Panc1 (cell line): ENCODE measurements at regions not wholly inside any gene's neighbourhood (a gene's known extent, or its start where the extent isn't known, plus 50 kb on each side); places are given as distances from the start of the nearest gene placed in this dataset.

Experiments
- ATAC-seq: fragments of 200-7000 bp; cut with Tn5 transposase; 2 replicates; pipeline ENCODE4 v1.9.1; 2020; ENCODE audit warnings: mild to moderate bottlenecking, moderate library complexity
- BruUV-seq: library from RNA; stranded (reverse); fragments of 400-500 nt; replicated peaks from 2 replicates; lab custom pipeline; 2021; lab: Mats Ljungman, UMichigan
- CTCF ChIA-PET: fragments of 300-600 bp; sonication (Branson Sonifier 250); formaldehyde crosslinking; loops from one replicate; lab custom pipeline; 2022; ENCODE audit warnings: antibody characterized with exemption; lab: Charles Lee
- POLR2A ChIA-PET: fragments of 300-600 bp; sonication (Branson Sonifier 250); formaldehyde crosslinking; loops from one replicate; lab custom pipeline; 2022; ENCODE audit warnings: antibody characterized with exemption; lab: Charles Lee
- DNase-seq: peaks from one replicate; pipeline ENCODE4 v3.0.0-alpha.2; 2010; ENCODE audit warnings: low read depth, low spot score
- H3K27ac ChIP-seq: 2 replicates; pipeline ENCODE4 v1.5.1; 2011; ENCODE audit warnings: mild to moderate bottlenecking, low read length, inconsistent platforms
- H3K27me3 ChIP-seq: fragments of 200-500 bp; sonication (Bioruptor generic); 2 replicates; pipeline ENCODE4 v1.6.0; 2014; ENCODE audit warnings: low read length, inconsistent platforms; ENCODE audit not compliant: control insufficient read depth, insufficient read depth
- H3K36me3 ChIP-seq: fragments of 200-500 bp; sonication (Bioruptor generic); 2 replicates; pipeline ENCODE4 v1.5.1; 2014; ENCODE audit warnings: inconsistent platforms, mild to moderate bottlenecking, low read length, moderate library complexity; ENCODE audit not compliant: control insufficient read depth, insufficient read depth
- H3K4me1 ChIP-seq: 2 replicates; pipeline ENCODE4 v1.5.1; 2011; ENCODE audit warnings: inconsistent platforms, mild to moderate bottlenecking, low read length, moderate library complexity; ENCODE audit not compliant: control insufficient read depth, insufficient read depth
- H3K4me3 ChIP-seq, 2 experiments: 2 replicates each; pipeline ENCODE4 v1.5.1; 2011 to 2012; ENCODE audit warnings: low read depth in 2 of 2, low read length in 2 of 2, mild to moderate bottlenecking in 2 of 2, inconsistent platforms in 1 of 2, moderate library complexity in 1 of 2
- H3K9me3 ChIP-seq: fragments of 200-500 bp; sonication (Bioruptor generic); 2 replicates; pipeline ENCODE4 v1.5.1; 2014; ENCODE audit warnings: low read depth, mild to moderate bottlenecking, inconsistent platforms, low read length, moderate library complexity; ENCODE audit not compliant: control insufficient read depth, insufficient read depth
- CTCF ChIP-seq: fragments of 450-650 bp; IDR thresholded peaks from 2 replicates; pipeline ENCODE4 v1.5.1; 2017; ENCODE audit warnings: mild to moderate bottlenecking
- POLR2AphosphoS5 ChIP-seq: IDR thresholded peaks from 2 replicates; pipeline ENCODE4 v1.6.1; 2012; ENCODE audit warnings: mild to moderate bottlenecking, low read depth, low read length, moderate library complexity
- REST ChIP-seq, 2 experiments: IDR thresholded peaks; 2 replicates each; pipeline ENCODE4 v1.6.1; 2011 to 2012; ENCODE audit warnings: low read depth in 2 of 2, control low read depth in 1 of 2, low read length in 1 of 2, mild to moderate bottlenecking in 1 of 2, moderate library complexity in 1 of 2; ENCODE audit not compliant: insufficient read depth in 1 of 2
- SIN3A ChIP-seq: IDR thresholded peaks from 2 replicates; pipeline ENCODE4 v1.6.1; 2012; ENCODE audit warnings: low read depth, mild to moderate bottlenecking, low read length, moderate library complexity, borderline replicate concordance; ENCODE audit not compliant: insufficient read depth
- TCF7L2 ChIP-seq: IDR thresholded peaks from 2 replicates; pipeline ENCODE4 v1.6.1; 2011; ENCODE audit warnings: mild to moderate bottlenecking, low read depth, low read length, inconsistent platforms
- in situ Hi-C: cut with HindIII; loops from 2 replicates; pipeline ENCODE4 v1.10.0; 2016; ENCODE audit warnings: low sequenced_read_pairs, low pct_unique_long_range_greater_than_20kb
- intact Hi-C: fragments of 100-400 bp; cut with micrococcal nuclease; formaldehyde crosslinking; loops from one replicate; pipeline ENCODE4 v1.10.0; 2022; ENCODE audit not compliant: unreplicated experiment

GRCh38 chr9:110143485-110143884, 64.5 kb downstream of the C9orf152 start:
- intact Hi-C loops, result no loop called here
- ChIA-PET POLR2A (no interaction called here), CTCF (interaction anchor here (0.7 kb wide), 1 partner anchor 47 kb away, joined by 7 read pairs; no protein-coding TSS in a partner anchor)
- Histone ChIP-seq H3K27ac (no peak overlapping the region), H3K4me3 (no peak overlapping the region), H3K36me3 (no peaks in the 10 kb centered on the region), H3K4me1 (no peaks in the 10 kb centered on the region), H3K9me3 (no peaks in the 10 kb centered on the region), H3K27me3 (no peaks in the 10 kb centered on the region)
- ATAC-seq (no peak), DNase-seq (no peak)
- no TSS peak for BruUV-seq
- in situ Hi-C loops, result no loop called here
- TF ChIP-seq REST (IDR thresholded peaks at IDR 0.05; ENCODE audit: insufficient read depth in 1 of 2, low read depth in 2 of 2, low read length in 1 of 2) (no peak), CTCF (no peak), TCF7L2 (no peak), SIN3A (no peak), POLR2AphosphoS5 (no peak)

GRCh38 chr9:110143950-110144545, 63.9 kb downstream of the C9orf152 start:
- ATAC-seq (no peak), DNase-seq (no peak)
- no peaks in the 10 kb centered on the region for H3K9me3 ChIP-seq
- H3K27me3 ChIP-seq, result no peaks in the 10 kb centered on the region
- intact Hi-C loops, result no loop called here
- TF ChIP-seq POLR2AphosphoS5, result no peak
- no peak for TF ChIP-seq TCF7L2
- no peak for TF ChIP-seq CTCF
- no peak for TF ChIP-seq REST (IDR thresholded peaks at IDR 0.05; ENCODE audit: insufficient read depth in 1 of 2, low read depth in 2 of 2, low read length in 1 of 2)
- TF ChIP-seq SIN3A, result no peak
- in situ Hi-C loops, result no loop called here
- no peaks in the 10 kb centered on the region for H3K36me3 ChIP-seq
- no TSS peak for BruUV-seq
- ChIA-PET CTCF (no interaction called here), POLR2A (interaction anchor here (0.5 kb wide), 1 partner anchor 103 kb away, joined by 4 read pairs; no protein-coding TSS in a partner anchor)
- H3K27ac ChIP-seq, result no peak overlapping the region
- H3K4me1 ChIP-seq, result no peaks in the 10 kb centered on the region
- no peak overlapping the region for H3K4me3 ChIP-seq
